Ascending aorta (tissue), 2 donors: ENCODE measurements at regions not wholly inside any gene's neighbourhood (a gene's known extent, or its start where the extent isn't known, plus 50 kb on each side); places are given as distances from the start of the nearest gene placed in this dataset.

Source experiments
- DNase-seq, 2 donors: peaks; one replicate each; pipeline ENCODE4 v3.0.0-alpha.2; 2019; ENCODE audit warnings: low spot score in 2 of 2
- H3K27ac ChIP-seq, 2 donors: fragments of 200-600 bp; sonication (generic); one replicate each; pipeline ENCODE4 v1.5.1; 2016 to 2017; ENCODE audit warnings: mild to moderate bottlenecking in 1 of 2
- H3K27me3 ChIP-seq: fragments of 200-600 bp; sonication (generic); one replicate; pipeline ENCODE4 v1.5.1; 2017
- H3K36me3 ChIP-seq, 2 donors: fragments of 200-600 bp; sonication (generic); one replicate each; pipeline ENCODE4 v1.5.1; 2016
- H3K4me1 ChIP-seq, 2 donors: fragments of 200-600 bp; sonication (generic); one replicate each; pipeline ENCODE4 v1.5.1; 2016 to 2017; ENCODE audit warnings: mild to moderate bottlenecking in 1 of 2
- H3K4me3 ChIP-seq, 2 donors: fragments of 200-600 bp; sonication (generic); one replicate each; pipeline ENCODE4 v1.5.1; 2016 to 2017; ENCODE audit warnings: mild to moderate bottlenecking in 1 of 2
- H3K9me3 ChIP-seq, 2 donors: fragments of 200-600 bp; sonication (generic); one replicate each; pipeline ENCODE4 v1.5.1; 2016
- intact Hi-C: fragments of 100-400 bp; cut with DNase I; formaldehyde crosslinking; loops from one replicate; pipeline ENCODE4 v1.15.1; 2023
- TF ChIP-seq, protein P1 (sequence below), 3 experiments: fragments of 200-600 bp in 2 of 3; fragments of 450-650 bp in 1 of 3; sonication (generic) in 2 of 3; IDR thresholded peaks; one replicate each; pipeline ENCODE4 v1.5.1; 2016 to 2019; ENCODE audit warnings: antibody characterized with exemption in 3 of 3, mild to moderate bottlenecking in 1 of 3, moderate library complexity in 1 of 3

DNA sequence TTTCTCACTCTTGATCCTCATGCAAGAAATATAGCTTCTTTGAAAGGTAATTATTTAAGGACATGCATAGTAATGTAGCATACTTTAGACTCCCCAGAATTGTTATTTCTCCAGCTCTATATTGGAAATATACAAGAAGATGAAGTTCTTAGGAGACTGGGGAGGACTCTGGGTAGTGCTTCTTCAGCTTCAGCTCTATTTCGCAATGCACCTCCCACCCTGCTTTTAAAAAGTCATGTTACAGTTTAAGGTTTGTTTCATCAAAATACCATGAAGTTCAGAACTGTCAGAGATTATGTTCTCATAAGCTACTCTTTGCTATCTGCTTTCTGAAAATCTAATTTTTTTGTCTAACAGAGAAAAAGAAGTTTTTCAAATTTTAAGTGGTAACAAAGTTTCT, 586.2 kb upstream of the ADGRL4 start:
- Histone ChIP-seq H3K9me3 (no peaks in the 10 kb centered on the region), H3K27me3 (no peaks in the 10 kb centered on the region), H3K4me3 (no peak overlapping the region), H3K27ac (no peak overlapping the region), H3K36me3 (no peaks in the 10 kb centered on the region), H3K4me1 (no peaks in the 10 kb centered on the region)
- DNase-seq: no peak
- intact Hi-C loops: no loop called here
- TF ChIP-seq, protein P1, sequence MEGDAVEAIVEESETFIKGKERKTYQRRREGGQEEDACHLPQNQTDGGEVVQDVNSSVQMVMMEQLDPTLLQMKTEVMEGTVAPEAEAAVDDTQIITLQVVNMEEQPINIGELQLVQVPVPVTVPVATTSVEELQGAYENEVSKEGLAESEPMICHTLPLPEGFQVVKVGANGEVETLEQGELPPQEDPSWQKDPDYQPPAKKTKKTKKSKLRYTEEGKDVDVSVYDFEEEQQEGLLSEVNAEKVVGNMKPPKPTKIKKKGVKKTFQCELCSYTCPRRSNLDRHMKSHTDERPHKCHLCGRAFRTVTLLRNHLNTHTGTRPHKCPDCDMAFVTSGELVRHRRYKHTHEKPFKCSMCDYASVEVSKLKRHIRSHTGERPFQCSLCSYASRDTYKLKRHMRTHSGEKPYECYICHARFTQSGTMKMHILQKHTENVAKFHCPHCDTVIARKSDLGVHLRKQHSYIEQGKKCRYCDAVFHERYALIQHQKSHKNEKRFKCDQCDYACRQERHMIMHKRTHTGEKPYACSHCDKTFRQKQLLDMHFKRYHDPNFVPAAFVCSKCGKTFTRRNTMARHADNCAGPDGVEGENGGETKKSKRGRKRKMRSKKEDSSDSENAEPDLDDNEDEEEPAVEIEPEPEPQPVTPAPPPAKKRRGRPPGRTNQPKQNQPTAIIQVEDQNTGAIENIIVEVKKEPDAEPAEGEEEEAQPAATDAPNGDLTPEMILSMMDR (IDR thresholded peaks at IDR 0.05): no peak

GRCh38 chr1:79588719-79589118, 582.2 kb upstream of the ADGRL4 start:
- Histone ChIP-seq H3K4me3 (no peak overlapping the region), H3K27me3 (no peaks in the 10 kb centered on the region), H3K27ac (no peak overlapping the region), H3K4me1 (no peaks in the 10 kb centered on the region), H3K36me3 (no peaks in the 10 kb centered on the region), H3K9me3 (no peaks in the 10 kb centered on the region)
- TF ChIP-seq, protein P1 (IDR thresholded peaks at IDR 0.05): no peak
- DNase-seq: no peak
- intact Hi-C loops: no loop called here

DNA sequence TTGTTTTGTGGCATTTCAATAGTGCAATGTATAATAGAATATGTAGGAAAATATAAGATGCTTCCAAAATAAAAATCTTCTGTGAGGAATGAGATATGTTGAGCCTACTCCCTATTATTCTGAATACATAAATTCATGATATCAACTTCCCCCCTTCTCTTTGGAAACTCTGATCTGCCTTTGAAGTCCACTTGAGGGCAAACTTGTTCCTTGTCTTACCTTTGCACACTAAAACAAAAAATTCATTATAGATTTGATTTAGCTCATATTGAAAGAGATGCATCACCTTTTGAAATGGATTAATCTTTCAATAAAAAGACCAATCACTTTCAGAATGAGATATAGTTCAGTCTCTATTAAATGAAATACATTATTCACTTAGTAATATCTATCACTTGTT, 580.7 kb upstream of the ADGRL4 start:
- Histone ChIP-seq H3K36me3 (no peaks in the 10 kb centered on the region), H3K4me1 (no peaks in the 10 kb centered on the region), H3K27me3 (no peaks in the 10 kb centered on the region), H3K9me3 (no peaks in the 10 kb centered on the region), H3K27ac (no peak overlapping the region), H3K4me3 (no peak overlapping the region)
- DNase-seq: no peak
- intact Hi-C loops: no loop called here
- TF ChIP-seq, protein P1 (IDR thresholded peaks at IDR 0.05): no peak

- H3K27me3 ChIP-seq: no peaks in the 10 kb centered on the region
- DNase-seq: no peak
- no peak overlapping the region for H3K4me3 ChIP-seq
- no peaks in the 10 kb centered on the region for H3K4me1 ChIP-seq
- H3K27ac ChIP-seq: no peak overlapping the region
- no peaks in the 10 kb centered on the region for H3K36me3 ChIP-seq
- no peaks in the 10 kb centered on the region for H3K9me3 ChIP-seq
- intact Hi-C loops: no loop called here
- TF ChIP-seq, protein P1 (IDR thresholded peaks at IDR 0.05): no peak
Measured at GRCh38 chr1:79585801-79586200, 579.3 kb upstream of the ADGRL4 start.

GRCh38 chr1:79575424-79575823, 568.9 kb upstream of the ADGRL4 start:
- H3K27ac ChIP-seq: no peak overlapping the region
- H3K4me3 ChIP-seq: no peak overlapping the region
- H3K27me3 ChIP-seq: no peaks in the 10 kb centered on the region
- no peaks in the 10 kb centered on the region for H3K9me3 ChIP-seq
- intact Hi-C loops: no loop called here
- H3K36me3 ChIP-seq: no peaks in the 10 kb centered on the region
- TF ChIP-seq, protein P1 (IDR thresholded peaks at IDR 0.05): no peak
- no peak for DNase-seq
- H3K4me1 ChIP-seq: no peaks in the 10 kb centered on the region

GRCh38 chr1:79568411-79568810, 561.9 kb upstream of the ADGRL4 start:
- no peak for DNase-seq
- Histone ChIP-seq H3K36me3 (no peaks in the 10 kb centered on the region), H3K9me3 (no peaks in the 10 kb centered on the region), H3K27ac (no peak overlapping the region), H3K27me3 (no peaks in the 10 kb centered on the region), H3K4me3 (no peak overlapping the region), H3K4me1 (no peaks in the 10 kb centered on the region)
- TF ChIP-seq, protein P1 (IDR thresholded peaks at IDR 0.05): no peak
- intact Hi-C loops: no loop called here
